Prostate gland (tissue), 2 donors: ENCODE measurements at regions not wholly inside any gene's neighbourhood (a gene's known extent, or its start where the extent isn't known, plus 50 kb on each side); places are given as distances from the start of the nearest gene placed in this dataset.

Experiments
- CTCF ChIP-seq, 4 experiments: fragments of 200-600 bp in 2 of 4; fragments of 450-650 bp in 2 of 4; sonication (generic) in 2 of 4; IDR thresholded peaks; 1 replicate in 3 of 4; 2 replicates in 1 of 4; pipeline ENCODE4 v1.5.1; 2016 to 2019; ENCODE audit warnings: antibody characterized with exemption in 4 of 4, mild to moderate bottlenecking in 2 of 4, moderate library complexity in 2 of 4
- POLR2AphosphoS5 ChIP-seq: sonication (generic); formaldehyde crosslinking; IDR thresholded peaks from one replicate; pipeline ENCODE4 v1.6.1; 2017; ENCODE audit warnings: antibody characterized with exemption

GRCh38 chr3:104591776-104592175 lies 774.9 kb upstream of the ALCAM start:
- TF ChIP-seq CTCF (IDR thresholded peaks at IDR 0.05) = no peak
- TF ChIP-seq POLR2AphosphoS5 = no peak
